ENCODE measurements at regions not wholly inside any gene's neighbourhood (a gene's known extent, or its start where the extent isn't known, plus 50 kb on each side); places are given as distances from the start of the nearest gene placed in this dataset.

DNA sequence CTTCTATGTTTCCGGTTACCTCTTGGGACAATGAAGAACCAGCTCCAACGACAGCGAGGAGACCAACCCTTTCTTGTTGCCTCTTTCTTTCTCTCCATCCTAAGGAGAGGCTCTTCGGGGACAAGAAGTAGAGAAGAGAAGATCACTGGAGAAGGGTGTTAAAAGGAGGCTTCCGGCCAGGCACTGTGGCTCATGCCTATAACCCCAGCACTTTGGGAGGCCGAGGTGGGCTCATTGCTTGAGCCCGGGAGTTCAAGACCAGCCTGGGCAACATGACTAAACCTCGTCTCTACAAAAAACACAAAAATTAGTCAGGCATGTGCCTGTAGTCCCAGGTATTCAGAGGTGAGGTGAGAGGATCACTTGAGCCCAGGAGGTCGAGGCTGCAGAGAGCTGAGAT lies 90.8 kb upstream of the TNFAIP3 start (continued):
- TF ChIP-seq, protein P1, sequence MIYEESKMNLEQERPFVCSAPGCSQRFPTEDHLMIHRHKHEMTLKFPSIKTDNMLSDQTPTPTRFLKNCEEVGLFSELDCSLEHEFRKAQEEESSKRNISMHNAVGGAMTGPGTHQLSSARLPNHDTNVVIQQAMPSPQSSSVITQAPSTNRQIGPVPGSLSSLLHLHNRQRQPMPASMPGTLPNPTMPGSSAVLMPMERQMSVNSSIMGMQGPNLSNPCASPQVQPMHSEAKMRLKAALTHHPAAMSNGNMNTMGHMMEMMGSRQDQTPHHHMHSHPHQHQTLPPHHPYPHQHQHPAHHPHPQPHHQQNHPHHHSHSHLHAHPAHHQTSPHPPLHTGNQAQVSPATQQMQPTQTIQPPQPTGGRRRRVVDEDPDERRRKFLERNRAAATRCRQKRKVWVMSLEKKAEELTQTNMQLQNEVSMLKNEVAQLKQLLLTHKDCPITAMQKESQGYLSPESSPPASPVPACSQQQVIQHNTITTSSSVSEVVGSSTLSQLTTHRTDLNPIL (CRISPR knock-in tag; IDR thresholded peaks at IDR 0.05; ENCODE audit: low read depth): no peak
- no peak for TF ChIP-seq ISL1 (CRISPR knock-in tag; IDR thresholded peaks at IDR 0.05)
- no peak for TF ChIP-seq OSR1 (CRISPR knock-in tag; IDR thresholded peaks at IDR 0.05)
- TF ChIP-seq ZNF70 (CRISPR knock-in tag; IDR thresholded peaks at IDR 0.05): no peak
- no peak for TF ChIP-seq RARB (CRISPR knock-in tag; IDR thresholded peaks at IDR 0.05)
- no peak for TF ChIP-seq ARNTL (CRISPR knock-in tag; IDR thresholded peaks at IDR 0.05; ENCODE audit: borderline replicate concordance, low read depth)

DNA sequence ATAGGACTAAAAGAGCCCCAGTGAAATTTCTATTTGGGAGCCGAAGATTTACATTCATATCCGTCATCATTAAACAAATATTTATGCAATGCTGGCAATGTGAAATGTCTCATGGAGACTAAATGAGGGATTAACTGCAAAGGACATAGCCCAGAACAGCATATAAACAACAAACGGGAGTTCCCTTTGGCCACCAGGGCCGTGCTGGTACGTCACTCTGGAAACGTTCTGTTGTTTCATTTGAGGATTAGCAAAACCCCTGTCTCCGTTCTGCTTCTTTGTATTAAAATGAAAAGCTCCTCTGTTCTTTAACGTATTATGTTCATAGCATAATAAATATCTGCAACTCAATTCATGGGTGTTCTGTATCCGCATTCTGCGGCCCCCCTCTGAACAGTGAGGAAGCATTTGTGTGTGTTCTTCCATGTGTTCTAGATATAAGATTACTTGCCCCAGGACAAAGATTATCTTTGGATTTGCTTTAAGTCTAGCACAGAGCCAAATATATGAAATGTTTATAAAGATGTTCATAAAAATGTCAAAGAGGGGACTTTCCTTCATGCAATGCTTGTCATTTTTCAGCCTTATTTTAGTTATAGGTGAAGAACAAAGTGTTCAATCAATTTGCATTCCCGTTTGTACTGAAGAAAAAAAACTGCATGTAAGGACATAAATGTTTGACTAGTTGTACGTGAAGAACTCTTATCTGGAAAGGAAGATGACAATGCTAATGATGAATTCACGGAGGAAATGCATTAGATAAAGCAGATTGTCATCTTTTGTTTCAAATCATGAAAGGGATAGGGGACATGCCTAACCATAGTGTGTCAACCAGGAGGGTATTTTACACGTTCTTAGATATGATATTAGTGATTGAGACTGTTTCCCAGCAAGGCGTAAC lies 90.0 kb upstream of the TNFAIP3 start:
- no peak for ATAC-seq
- TF ChIP-seq ZC3H10 (CRISPR knock-in tag; IDR thresholded peaks at IDR 0.05): no peak
- no peak for TF ChIP-seq ZNF565 (CRISPR knock-in tag; conservative IDR thresholded peaks at IDR 0.05; ENCODE audit: low read depth)
- no peak for TF ChIP-seq TOX (CRISPR knock-in tag; IDR thresholded peaks at IDR 0.05; ENCODE audit: borderline replicate concordance)
- TF ChIP-seq, protein P2, sequence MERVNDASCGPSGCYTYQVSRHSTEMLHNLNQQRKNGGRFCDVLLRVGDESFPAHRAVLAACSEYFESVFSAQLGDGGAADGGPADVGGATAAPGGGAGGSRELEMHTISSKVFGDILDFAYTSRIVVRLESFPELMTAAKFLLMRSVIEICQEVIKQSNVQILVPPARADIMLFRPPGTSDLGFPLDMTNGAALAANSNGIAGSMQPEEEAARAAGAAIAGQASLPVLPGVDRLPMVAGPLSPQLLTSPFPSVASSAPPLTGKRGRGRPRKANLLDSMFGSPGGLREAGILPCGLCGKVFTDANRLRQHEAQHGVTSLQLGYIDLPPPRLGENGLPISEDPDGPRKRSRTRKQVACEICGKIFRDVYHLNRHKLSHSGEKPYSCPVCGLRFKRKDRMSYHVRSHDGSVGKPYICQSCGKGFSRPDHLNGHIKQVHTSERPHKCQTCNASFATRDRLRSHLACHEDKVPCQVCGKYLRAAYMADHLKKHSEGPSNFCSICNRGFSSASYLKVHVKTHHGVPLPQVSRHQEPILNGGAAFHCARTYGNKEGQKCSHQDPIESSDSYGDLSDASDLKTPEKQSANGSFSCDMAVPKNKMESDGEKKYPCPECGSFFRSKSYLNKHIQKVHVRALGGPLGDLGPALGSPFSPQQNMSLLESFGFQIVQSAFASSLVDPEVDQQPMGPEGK (CRISPR knock-in tag; IDR thresholded peaks at IDR 0.05; ENCODE audit: borderline replicate concordance): no peak
- TF ChIP-seq, protein P3, sequence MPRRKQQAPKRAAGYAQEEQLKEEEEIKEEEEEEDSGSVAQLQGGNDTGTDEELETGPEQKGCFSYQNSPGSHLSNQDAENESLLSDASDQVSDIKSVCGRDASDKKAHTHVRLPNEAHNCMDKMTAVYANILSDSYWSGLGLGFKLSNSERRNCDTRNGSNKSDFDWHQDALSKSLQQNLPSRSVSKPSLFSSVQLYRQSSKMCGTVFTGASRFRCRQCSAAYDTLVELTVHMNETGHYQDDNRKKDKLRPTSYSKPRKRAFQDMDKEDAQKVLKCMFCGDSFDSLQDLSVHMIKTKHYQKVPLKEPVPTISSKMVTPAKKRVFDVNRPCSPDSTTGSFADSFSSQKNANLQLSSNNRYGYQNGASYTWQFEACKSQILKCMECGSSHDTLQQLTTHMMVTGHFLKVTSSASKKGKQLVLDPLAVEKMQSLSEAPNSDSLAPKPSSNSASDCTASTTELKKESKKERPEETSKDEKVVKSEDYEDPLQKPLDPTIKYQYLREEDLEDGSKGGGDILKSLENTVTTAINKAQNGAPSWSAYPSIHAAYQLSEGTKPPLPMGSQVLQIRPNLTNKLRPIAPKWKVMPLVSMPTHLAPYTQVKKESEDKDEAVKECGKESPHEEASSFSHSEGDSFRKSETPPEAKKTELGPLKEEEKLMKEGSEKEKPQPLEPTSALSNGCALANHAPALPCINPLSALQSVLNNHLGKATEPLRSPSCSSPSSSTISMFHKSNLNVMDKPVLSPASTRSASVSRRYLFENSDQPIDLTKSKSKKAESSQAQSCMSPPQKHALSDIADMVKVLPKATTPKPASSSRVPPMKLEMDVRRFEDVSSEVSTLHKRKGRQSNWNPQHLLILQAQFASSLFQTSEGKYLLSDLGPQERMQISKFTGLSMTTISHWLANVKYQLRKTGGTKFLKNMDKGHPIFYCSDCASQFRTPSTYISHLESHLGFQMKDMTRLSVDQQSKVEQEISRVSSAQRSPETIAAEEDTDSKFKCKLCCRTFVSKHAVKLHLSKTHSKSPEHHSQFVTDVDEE (CRISPR knock-in tag; IDR thresholded peaks at IDR 0.05): no peak
- TF ChIP-seq CSDC2 (CRISPR knock-in tag; IDR thresholded peaks at IDR 0.05): no peak
- TF ChIP-seq, protein P1 (CRISPR knock-in tag; IDR thresholded peaks at IDR 0.05; ENCODE audit: low read depth): no peak
- TF ChIP-seq GLIS3 (CRISPR knock-in tag; IDR thresholded peaks at IDR 0.05): no peak
- TF ChIP-seq ARNTL (CRISPR knock-in tag; IDR thresholded peaks at IDR 0.05; ENCODE audit: borderline replicate concordance, low read depth): no peak

DNA sequence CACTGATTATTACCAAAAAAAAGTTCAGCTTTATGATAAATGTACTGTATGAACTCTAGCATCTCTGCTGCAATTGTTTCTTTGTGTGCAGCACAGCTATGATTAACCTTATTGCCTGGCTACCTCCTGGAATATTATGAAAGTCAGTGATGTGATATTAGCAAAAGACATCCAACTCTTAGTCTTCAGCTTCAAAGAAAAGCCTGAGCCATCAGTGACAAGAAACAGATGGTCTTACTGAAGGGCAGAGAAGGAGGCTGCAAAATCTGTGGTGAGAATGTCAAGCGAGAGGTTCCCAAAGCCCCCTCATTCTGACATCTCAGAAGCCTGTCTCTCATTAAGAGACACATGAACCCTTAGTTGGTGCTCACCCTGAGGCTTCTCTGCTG lies 89.4 kb upstream of the TNFAIP3 start:
- no peak for TF ChIP-seq TOX (CRISPR knock-in tag; IDR thresholded peaks at IDR 0.05; ENCODE audit: borderline replicate concordance)
- no peak for TF ChIP-seq ARNTL (CRISPR knock-in tag; IDR thresholded peaks at IDR 0.05; ENCODE audit: borderline replicate concordance, low read depth)
- TF ChIP-seq ZC3H10 (CRISPR knock-in tag; IDR thresholded peaks at IDR 0.05): no peak
- TF ChIP-seq, protein P4, sequence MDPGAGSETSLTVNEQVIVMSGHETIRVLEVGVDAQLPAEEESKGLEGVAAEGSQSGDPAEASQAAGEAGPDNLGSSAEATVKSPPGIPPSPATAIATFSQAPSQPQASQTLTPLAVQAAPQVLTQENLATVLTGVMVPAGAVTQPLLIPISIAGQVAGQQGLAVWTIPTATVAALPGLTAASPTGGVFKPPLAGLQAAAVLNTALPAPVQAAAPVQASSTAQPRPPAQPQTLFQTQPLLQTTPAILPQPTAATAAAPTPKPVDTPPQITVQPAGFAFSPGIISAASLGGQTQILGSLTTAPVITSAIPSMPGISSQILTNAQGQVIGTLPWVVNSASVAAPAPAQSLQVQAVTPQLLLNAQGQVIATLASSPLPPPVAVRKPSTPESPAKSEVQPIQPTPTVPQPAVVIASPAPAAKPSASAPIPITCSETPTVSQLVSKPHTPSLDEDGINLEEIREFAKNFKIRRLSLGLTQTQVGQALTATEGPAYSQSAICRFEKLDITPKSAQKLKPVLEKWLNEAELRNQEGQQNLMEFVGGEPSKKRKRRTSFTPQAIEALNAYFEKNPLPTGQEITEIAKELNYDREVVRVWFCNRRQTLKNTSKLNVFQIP (CRISPR knock-in tag; IDR thresholded peaks at IDR 0.05; ENCODE audit: borderline replicate concordance, low read depth): no peak
- no peak for TF ChIP-seq ZNF8 (CRISPR knock-in tag; IDR thresholded peaks at IDR 0.05)
- TF ChIP-seq ESRRG (CRISPR knock-in tag; IDR thresholded peaks at IDR 0.05): no peak
- TF ChIP-seq ZFP3 (CRISPR knock-in tag; IDR thresholded peaks at IDR 0.05): no peak
- TF ChIP-seq, protein P1 (CRISPR knock-in tag; IDR thresholded peaks at IDR 0.05; ENCODE audit: low read depth): no peak
- TF ChIP-seq, protein P3 (CRISPR knock-in tag; IDR thresholded peaks at IDR 0.05): no peak
- TF ChIP-seq RARB (CRISPR knock-in tag; IDR thresholded peaks at IDR 0.05): no peak
- ATAC-seq: no peak
